GM19023 (cell line): ENCODE measurements at regions not wholly inside any gene's neighbourhood (a gene's known extent, or its start where the extent isn't known, plus 50 kb on each side); places are given as distances from the start of the nearest gene placed in this dataset.
"Not testable (repeated sequence)": the region's sequence is repeated elsewhere in the genome, so short reads cannot be mapped to it uniquely, and the experiment has no call there.

Experiments
- ATAC-seq: cut with Tn5 transposase; IDR thresholded peaks from one replicate; pipeline ENCODE4 v1.9.1; 2021; ENCODE audit warnings: mild to moderate bottlenecking, moderate library complexity; ENCODE audit not compliant: unreplicated experiment

DNA sequence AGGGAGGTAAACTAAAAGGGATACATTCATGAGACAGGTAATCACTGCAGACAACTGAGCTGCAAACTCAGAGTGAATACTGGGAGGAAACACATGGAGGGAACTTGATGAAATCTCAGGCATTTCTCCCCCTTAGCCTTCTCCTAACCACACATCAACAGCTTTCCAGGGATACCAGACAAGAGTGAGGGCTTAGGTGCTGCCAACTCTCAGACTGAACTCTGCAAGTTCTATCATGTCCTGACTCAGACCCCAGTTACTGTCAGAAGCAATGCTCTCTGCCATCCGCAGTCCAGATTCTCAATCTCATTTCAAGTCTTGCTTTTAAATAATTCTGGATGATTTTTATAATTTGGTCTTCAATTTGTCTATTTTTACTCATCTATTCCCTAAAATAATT is 267.3 kb downstream of the LTN1 start:
- no peak for ATAC-seq

DNA sequence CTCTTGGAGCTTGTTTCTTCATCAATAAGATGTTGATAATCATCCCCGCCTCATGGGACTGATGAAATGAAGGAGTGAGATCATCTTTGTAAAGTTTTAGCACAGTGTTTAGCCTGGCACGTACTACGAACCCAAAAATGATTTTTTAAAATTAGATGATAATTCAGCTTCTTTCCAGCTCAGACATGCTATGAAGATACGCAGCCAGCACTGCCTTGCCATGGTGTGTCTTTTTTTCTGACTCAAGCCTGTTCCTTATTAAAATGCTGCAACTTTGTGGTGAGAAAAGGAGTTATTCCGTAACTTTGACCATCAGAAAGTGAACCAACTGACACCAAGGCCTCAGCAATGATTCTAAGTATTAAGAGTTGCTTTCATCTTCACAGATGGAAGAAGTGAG is 269.0 kb downstream of the LTN1 start:
- ATAC-seq, result no peak

DNA sequence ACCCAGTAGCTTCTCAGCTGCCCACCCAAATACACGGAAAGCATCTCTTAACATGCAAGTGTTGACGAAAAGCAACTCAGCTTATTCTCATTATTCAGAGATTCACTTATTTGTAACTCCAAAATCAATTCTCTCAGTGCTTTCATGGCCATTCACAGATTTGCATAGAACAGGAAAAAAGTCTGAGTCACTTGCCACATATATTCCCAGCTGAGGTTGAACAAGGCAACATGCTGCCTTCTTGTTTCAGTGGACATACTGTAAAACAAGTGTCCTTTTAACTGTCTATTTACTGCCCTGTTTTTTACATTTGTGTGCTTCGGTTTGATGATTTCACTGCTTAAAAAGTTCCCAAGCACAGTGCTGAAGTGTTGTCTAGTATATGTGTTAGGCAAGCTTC is 273.0 kb downstream of the LTN1 start:
- no peak for ATAC-seq

GRCh38 chr21:28714777-28715464 is 277.8 kb downstream of the LTN1 start:
- no peak for ATAC-seq

DNA sequence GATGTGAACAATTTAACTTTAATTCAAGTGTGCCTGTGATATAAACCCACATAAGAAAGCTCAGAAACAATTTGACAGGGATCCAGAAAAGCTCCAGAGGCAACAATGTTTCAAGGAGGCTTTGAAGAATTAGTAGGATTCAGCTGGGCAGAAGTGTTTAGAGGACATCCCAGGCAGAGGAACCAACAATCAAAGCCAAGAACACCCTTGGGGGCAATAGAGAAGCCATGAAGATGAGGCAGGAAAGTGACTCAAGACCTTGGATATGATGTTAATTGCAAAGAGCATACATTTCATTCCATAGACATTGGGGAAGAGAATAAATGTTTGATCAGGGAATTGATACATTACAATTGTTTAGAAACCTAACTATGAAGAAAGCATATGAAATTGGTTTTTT is 280.3 kb downstream of the LTN1 start:
- ATAC-seq, result no peak

DNA sequence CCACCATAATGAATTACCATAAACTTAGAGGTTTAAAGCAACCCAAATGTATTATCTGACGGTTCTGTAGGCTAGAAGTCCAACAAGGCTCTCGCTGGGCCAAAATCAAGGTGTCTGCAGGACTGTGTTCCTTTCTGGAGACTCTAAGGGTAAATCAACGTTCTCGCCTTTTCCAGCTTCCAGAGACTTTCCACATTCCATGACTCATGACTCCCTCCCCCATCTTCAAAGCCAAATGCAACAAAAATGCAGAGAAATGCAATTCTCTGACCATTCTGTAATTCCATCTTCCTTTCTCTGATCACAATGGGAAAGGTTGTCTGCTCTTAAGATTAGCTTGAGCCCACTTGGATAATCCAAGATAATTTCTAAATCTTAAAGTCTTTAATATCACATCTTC is 287.1 kb downstream of the LTN1 start:
- ATAC-seq, result no peak

- ATAC-seq, result no peak
Observed at GRCh38 chr21:28704746-28705145, 287.9 kb downstream of the LTN1 start.

DNA sequence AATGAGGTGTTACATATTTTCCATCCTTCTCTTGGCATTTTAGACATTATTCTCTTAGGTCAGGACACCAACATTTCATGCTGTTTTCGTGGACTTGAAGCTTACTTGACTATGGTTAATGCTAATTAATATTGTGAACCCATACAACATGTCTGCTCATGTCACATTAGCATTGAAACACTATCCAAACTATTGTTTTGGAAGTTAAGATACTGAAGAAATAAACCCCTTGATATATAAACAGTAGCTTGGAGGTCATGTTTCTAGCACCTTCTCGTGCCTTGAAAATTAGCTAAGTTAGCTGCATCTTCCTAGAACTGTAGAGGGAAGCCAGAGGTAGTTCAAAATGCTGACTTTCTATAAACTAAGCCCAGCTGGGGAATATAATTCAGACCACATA is 288.8 kb downstream of the LTN1 start:
- no peak for ATAC-seq

- no peak for ATAC-seq
Observed at GRCh38 chr21:28699596-28700259, 292.9 kb downstream of the LTN1 start.

DNA sequence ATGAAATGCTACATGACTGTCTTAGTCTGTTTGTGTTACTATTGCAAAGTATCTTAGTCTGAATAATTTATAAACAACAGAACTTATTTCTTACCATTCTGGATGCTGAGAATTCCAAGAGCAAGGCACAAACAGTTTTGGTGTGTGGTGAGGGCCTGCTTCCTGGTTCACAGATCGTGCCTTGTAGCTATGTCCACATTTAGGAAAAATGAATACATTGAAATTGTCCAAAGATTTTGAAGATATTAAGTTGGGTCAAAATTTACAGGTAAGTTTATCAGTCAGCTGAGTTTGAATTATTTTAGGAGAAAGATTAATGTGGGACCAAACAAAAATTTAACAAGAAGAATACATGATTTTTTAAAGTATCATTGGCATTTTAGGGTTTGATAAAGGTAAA is 293.5 kb downstream of the LTN1 start:
- no peak for ATAC-seq

DNA sequence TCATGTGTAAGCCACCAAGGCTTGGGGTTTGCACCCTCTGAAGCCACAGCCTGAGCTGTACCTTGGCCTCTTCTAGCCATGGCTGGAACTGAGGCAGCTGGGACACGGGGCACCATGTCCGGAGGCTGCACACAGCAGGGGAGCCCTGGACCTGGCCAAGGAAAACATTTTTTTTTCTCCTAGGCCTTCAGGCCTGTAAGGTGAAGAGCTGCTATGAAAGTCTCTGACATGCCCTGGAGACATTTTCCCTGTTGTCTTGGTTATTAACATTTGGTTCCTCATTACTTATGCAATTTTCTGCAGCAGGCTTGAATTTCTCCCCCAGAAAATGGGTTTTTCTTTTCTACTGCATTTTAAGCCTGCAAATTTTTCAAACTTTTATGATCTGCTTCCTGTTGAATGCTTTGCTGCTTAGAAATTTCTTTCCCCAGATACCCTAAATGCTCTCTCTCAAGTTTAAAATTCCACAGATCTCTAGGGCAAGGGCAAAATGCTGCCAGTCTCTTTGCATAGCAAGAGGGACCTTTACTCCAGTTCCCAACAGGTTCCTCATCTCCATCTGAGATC is 295.8 kb downstream of the LTN1 start:
- no peak for ATAC-seq

DNA sequence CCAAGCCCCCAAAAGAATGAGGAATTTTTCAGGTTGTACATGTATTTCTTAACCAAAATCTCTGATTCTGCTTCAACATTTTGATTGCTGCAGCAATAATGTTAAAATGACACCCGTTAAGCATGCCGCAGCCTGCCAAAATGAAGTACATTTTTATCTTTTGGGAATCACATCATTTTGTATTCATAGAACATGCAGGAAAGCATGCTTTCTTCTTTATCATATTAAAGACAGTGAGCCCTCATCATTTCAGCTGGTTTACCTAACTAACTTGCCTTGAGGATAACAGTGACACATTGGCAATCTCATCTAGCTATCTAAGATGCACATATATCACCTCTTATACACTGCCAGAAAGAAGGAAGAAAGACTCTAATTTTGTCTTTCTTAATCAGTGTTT is 299.2 kb downstream of the LTN1 start:
- ATAC-seq, result no peak

- no peak for ATAC-seq
Observed at GRCh38 chr21:28690196-28690595, 302.5 kb downstream of the LTN1 start.

DNA sequence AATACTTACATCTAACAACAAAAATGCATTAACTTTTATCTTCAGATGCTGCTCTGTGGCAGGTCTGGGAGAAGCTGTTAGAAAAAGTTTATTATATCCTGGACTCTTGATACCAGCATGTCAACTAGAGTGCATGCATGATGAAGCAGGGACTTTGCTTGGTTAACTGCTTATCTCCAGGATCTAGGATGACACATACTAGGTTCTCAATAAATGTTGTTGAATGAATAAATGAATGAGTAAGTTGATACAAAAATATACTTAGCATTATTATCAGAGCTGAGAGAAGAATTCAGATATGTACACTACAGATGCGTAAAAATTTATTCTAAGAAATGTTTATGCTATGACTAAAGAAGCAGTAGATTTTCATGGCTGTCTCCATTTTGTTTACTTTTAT is 304.3 kb downstream of the LTN1 start:
- ATAC-seq, result no peak

DNA sequence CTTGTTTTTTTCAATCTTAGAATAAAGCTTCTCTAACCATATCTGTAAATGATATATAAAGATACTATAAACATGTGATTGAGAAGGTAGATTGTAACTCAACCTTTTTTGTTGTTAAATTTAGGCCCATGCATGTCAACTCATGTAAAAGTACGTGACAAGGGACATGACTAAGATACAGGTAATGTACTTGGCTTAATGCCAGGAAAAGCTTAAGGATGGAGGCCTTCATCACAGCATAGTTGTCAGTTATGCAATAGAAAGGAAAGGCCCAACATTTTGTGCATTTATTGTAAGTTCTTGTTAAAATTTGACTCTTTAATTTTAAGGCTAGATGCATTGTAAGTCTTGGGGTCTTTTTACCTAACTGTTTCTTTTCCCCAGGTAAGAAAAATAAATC is 305.1 kb downstream of the LTN1 start:
- no peak for ATAC-seq

DNA sequence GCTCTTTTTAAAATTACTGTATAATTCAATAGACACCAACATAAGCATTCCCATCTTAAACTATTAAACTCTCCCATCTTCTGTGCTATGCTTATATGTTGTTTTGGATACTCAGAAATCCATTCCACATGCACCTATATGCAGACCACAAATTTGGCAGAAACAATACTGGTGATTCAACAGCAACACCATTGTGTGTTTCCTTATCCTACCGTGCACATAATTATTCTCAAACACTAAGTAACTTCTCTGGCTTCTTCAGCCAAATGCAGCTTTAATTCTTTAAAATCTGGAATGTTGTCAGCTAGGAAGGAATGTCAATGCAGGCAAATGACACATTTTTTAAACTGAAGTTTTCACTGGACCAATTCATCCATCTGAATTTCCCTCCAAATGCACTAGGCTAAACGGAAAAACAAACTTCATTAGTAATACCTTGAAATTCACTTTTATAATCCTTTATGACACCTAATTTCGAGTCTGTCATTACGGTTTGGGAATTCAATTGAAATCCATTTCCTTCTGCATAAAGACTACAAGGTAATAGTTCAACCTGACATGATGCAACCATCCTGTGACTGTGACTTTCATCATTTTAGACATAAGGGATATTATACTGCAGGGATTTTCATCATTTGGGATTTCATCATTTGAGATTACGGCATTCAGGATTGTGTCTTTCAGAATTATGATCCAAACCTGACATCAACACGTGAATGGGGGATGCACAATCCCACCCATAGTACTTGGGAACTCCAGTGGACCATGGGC is 308.5 kb downstream of the LTN1 start:
- no peak for ATAC-seq

DNA sequence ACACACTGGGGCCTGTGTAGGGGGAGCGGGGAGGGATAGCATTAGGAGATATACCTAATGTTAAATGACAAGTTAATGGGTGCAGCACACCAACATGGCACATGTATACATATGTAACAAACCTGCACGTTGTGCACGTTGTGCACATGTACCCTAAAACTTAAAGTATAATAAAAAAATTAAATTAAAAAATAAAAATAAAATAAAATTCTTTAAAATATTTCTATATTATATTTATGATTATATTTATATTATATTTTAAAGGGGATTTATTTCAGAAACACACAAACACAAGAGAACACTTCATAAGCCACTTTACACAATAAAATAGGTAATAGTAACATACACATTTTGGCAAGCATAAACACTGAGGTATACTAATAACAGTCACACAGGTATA is 309.8 kb downstream of the LTN1 start:
- ATAC-seq, result not testable (repeated sequence)

DNA sequence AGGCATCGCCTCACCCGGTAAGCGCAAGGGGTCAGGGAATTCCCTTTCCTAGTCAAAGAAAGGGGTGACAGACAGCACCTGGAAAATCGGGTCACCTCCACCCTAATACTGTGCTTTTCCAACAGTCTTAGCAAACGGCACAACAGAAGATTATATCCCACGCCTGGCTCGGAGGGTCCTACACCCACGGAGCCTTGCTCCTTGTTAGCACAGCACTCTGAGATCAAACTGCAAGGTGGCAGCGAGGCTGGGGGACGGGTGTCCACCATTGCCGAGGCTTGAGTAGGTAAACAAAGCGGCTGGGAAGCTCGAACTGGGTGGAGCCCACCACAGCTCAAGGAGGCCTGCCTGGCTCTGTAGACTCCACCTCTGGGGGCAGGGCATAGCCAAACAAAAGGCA is 315.6 kb downstream of the LTN1 start:
- not testable (repeated sequence) for ATAC-seq

DNA sequence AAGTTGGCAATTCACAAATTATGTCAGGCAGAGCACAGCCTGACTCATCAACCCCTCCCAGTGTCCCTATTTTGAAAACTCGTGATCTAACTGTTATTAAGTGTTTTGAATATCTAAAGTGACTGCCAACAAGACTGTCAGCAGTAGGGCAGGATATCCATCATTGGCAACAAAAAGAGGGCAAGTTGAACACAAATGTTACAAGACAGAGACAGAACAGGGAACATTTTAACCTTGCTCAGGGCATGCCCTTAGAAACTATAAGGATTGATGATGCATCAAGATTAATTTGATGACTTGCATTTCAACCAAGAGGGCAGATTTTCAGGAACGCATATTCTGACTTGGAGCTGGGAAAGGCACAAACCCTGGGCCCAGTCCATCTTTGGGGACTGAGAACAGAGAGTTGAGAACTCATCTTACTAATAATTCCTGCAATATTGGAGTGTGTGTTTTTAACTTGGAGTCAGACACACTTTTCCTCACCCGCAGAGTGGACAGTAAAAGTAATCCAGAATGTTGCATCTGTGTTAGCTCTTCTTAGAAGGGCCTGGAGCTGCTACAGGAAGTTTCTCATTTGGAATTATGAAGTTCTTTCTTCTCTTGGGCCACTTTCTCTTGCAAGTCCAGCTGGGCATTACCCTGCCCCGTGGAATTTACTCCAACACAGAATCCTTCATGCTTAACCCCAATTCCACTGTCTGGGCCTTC is 317.2 kb downstream of the LTN1 start:
- ATAC-seq, result no peak

DNA sequence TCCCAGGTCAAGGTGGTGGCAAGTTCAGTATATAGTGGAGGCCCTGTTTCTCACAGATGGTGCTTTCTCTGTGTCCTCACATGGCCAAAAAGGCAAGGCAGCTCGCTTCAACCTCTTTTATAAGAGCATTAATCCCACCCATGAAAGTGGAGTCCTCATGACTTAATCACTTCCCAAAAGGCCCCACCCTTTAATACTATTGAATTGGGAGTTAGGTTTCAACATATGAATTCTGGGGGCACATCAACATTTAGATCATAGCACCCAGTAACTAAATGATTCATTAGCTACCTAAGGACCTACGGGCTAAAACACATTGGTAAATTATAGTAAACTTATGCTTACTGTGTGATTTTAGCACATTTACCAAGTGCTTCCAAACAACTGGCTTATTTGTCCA is 317.9 kb downstream of the LTN1 start:
- no peak for ATAC-seq

DNA sequence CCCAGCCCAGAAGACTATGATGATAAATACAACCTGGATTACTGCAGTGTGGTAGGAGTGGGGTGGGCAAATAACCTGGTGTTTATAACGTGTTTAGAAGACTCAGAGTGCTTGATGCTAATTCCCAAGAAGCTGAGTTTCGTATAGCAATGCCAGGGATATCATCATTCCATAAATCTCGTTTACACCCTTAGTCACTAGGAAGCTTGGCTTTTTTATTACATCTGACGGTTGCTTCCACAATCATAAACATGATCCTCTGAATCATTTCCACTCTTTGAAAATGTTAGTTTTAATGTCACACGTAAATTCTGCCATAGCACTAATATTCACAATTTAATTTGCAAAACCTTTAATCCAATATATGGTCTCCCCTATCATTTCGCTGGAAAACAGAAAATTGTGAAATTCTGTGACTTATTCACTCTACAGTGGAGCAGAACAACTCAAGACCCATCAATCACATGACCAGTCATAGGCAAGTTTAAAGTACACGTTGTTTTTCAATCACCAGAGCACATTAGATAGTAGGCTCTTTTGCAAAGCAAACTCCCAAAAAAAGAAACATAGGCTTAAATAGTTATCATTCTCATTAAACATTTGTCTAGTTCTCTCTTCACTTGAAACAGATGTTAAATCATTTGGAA is 321.0 kb downstream of the LTN1 start:
- no peak for ATAC-seq
